ENCODE measurements at regions not wholly inside any gene's neighbourhood (a gene's known extent, or its start where the extent isn't known, plus 50 kb on each side); places are given as distances from the start of the nearest gene placed in this dataset.

DNA sequence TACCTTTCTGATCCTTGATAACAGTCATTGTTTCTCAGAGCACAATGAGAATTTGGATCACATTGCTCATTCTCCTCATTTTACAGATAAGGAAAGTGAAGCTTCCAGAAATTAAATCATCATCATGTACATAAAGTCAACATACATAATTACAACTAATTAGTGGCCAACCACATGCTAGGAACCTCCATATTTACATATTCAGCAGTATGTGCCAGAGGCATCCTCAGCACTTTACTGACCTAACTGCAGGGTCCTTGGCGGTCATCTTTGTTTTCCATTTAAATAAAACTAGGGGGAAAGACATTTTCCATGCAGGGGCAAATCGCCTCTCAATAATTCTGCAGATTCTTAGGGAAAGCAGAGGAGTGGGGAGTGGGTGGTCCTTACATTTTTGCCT is 752.9 kb downstream of the KCNJ2 start:
- intact Hi-C loops (cut with DNase I): no loop called here
- TF ChIP-seq POLR2AphosphoS5 (IDR thresholded peaks at IDR 0.05) (no peak), EP300 (IDR thresholded peaks at IDR 0.05) (no peak)

GRCh38 chr17:70924776-70925175 is 755.4 kb downstream of the KCNJ2 start:
- 83% methylated on average over 4 of the region's 4 CpGs for WGBS

More for the DNA sequence above, 752.9 kb downstream of the KCNJ2 start:
- 84% methylated on average over 2 of the region's 2 CpGs for WGBS
- H3K27me3 ChIP-seq: no peaks in the 10 kb centered on the region
- no peaks in the 10 kb centered on the region for H3K36me3 ChIP-seq
- no peaks in the 10 kb centered on the region for H3K4me1 ChIP-seq
- H3K9me3 ChIP-seq: peaks cover 0 to 10% (median 5%) of the 10 kb centered on the region in 4 donors
- H3K27ac ChIP-seq (replicated peaks in 1 of 4): no peak overlapping the region
- no peak overlapping the region for H3K4me3 ChIP-seq
- no peak for DNase-seq (ENCODE audit: extremely low spot score)

GRCh38 chr17:70929226-70929625 is 759.9 kb downstream of the KCNJ2 start:
- H3K27me3 ChIP-seq: no peaks in the 10 kb centered on the region
- H3K4me1 ChIP-seq: no peaks in the 10 kb centered on the region
- no peak for DNase-seq (ENCODE audit: extremely low spot score)
- WGBS: 74% methylated on average over 2 of the region's 2 CpGs
- no peaks in the 10 kb centered on the region for H3K36me3 ChIP-seq
- H3K27ac ChIP-seq (replicated peaks in 1 of 4): no peak overlapping the region
- intact Hi-C loops (cut with DNase I): no loop called here
- no peaks in the 10 kb centered on the region for H3K9me3 ChIP-seq
- H3K4me3 ChIP-seq: no peak overlapping the region
- no peak for TF ChIP-seq EP300 (IDR thresholded peaks at IDR 0.05)
- no peak for TF ChIP-seq POLR2AphosphoS5 (IDR thresholded peaks at IDR 0.05)
- no peak for TF ChIP-seq CTCF (IDR thresholded peaks at IDR 0.05)
- TF ChIP-seq POLR2A (IDR thresholded peaks at IDR 0.05; ENCODE audit: low read depth): no peak

More at GRCh38 chr17:70924776-70925175, 755.4 kb downstream of the KCNJ2 start:
- no peak for TF ChIP-seq EP300 (IDR thresholded peaks at IDR 0.05)
- TF ChIP-seq POLR2A (IDR thresholded peaks at IDR 0.05; ENCODE audit: low read depth): no peak
- no peak for TF ChIP-seq CTCF (IDR thresholded peaks at IDR 0.05)
- TF ChIP-seq POLR2AphosphoS5 (IDR thresholded peaks at IDR 0.05): no peak
- DNase-seq (ENCODE audit: extremely low spot score): no peak
- Histone ChIP-seq H3K4me3 (no peak overlapping the region), H3K4me1 (no peaks in the 10 kb centered on the region), H3K9me3 (no peaks in the 10 kb centered on the region), H3K36me3 (no peaks in the 10 kb centered on the region), H3K27ac (replicated peaks in 1 of 4) (no peak overlapping the region), H3K27me3 (no peaks in the 10 kb centered on the region)
- intact Hi-C loops (cut with DNase I): no loop called here

DNA sequence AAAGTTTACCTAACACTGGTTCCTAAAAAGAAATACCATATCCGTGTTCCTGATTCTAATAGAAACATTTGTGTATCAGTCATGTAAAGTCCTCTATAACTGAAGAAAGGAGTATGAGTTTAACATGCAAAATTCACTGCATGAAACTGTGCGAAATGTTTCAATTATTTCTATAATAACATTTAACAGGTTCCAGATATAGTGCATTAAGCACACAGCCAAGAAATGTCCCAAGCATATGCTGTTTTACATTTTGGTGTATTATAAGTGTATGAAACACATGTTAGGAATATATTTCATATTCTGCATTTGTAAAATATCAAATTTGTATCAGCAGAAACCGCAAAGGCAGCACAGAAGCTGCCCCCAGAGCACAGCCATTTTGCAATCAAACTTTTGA is 764.9 kb downstream of the KCNJ2 start:
- DNase-seq (ENCODE audit: extremely low spot score): no peak
- no peak overlapping the region for H3K27ac ChIP-seq (replicated peaks in 1 of 4)
- H3K36me3 ChIP-seq: no peaks in the 10 kb centered on the region
- no peak overlapping the region for H3K4me3 ChIP-seq
- 50% methylated on average over 3 of the region's 3 CpGs for WGBS
- H3K27me3 ChIP-seq: no peaks in the 10 kb centered on the region
- intact Hi-C loops (cut with DNase I): no loop called here
- no peaks in the 10 kb centered on the region for H3K4me1 ChIP-seq
- H3K9me3 ChIP-seq: no peaks in the 10 kb centered on the region
- no peak for TF ChIP-seq POLR2AphosphoS5 (IDR thresholded peaks at IDR 0.05)
- TF ChIP-seq CTCF (IDR thresholded peaks at IDR 0.05): no peak
- no peak for TF ChIP-seq EP300 (IDR thresholded peaks at IDR 0.05)
- TF ChIP-seq POLR2A (IDR thresholded peaks at IDR 0.05; ENCODE audit: low read depth): no peak

DNA sequence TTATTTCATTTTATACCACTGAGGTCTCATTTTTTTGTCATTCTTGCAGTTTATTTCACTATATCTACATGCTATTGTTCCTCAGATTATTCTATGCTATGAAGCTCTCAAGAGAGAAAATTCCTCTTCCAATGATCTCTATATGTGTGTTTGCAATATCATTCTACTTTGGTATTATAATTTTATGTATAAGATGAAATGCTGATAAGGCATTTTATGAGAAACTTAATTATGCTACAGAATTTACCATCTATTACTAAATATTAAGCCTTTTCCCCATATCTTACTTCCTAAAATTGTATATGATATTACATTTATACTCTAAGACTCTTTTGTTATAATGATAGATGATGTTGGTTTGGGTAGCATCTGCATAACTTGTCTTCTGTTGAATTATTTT is 765.5 kb downstream of the KCNJ2 start:
- H3K36me3 ChIP-seq: no peaks in the 10 kb centered on the region
- H3K27ac ChIP-seq (replicated peaks in 1 of 4): no peak overlapping the region
- intact Hi-C loops (cut with DNase I): no loop called here
- H3K27me3 ChIP-seq: no peaks in the 10 kb centered on the region
- no peak overlapping the region for H3K4me3 ChIP-seq
- H3K9me3 ChIP-seq: no peaks in the 10 kb centered on the region
- no peak for DNase-seq (ENCODE audit: extremely low spot score)
- no peaks in the 10 kb centered on the region for H3K4me1 ChIP-seq
- TF ChIP-seq EP300 (IDR thresholded peaks at IDR 0.05) (no peak), CTCF (IDR thresholded peaks at IDR 0.05) (no peak), POLR2A (IDR thresholded peaks at IDR 0.05; ENCODE audit: low read depth) (no peak), POLR2AphosphoS5 (IDR thresholded peaks at IDR 0.05) (no peak)
